Testis (tissue), 2 donors: ENCODE measurements at regions not wholly inside any gene's neighbourhood (a gene's known extent, or its start where the extent isn't known, plus 50 kb on each side); places are given as distances from the start of the nearest gene placed in this dataset.

Source experiments
- DNase-seq: peaks from one replicate; pipeline ENCODE4 v3.0.0-alpha.2; 2019
- H3K27ac ChIP-seq, 2 donors: fragments of 200-600 bp; sonication (generic); one replicate each; pipeline ENCODE4 v1.5.1; 2019
- H3K27me3 ChIP-seq: fragments of 200-600 bp; sonication (generic); one replicate; pipeline ENCODE4 v1.5.1; 2019
- H3K36me3 ChIP-seq: fragments of 200-600 bp; sonication (generic); one replicate; pipeline ENCODE4 v1.5.1; 2017; ENCODE audit warnings: low read depth; ENCODE audit errors: missing control alignments
- H3K4me1 ChIP-seq: fragments of 200-600 bp; sonication (generic); one replicate; pipeline ENCODE4 v1.5.1; 2019
- H3K4me3 ChIP-seq, 2 donors: fragments of 200-600 bp; sonication (generic); one replicate each; pipeline ENCODE4 v1.5.1; 2017 to 2019
- H3K9me3 ChIP-seq: fragments of 200-600 bp; sonication (generic); one replicate; pipeline ENCODE4 v1.5.1; 2017
- POLR2A ChIP-seq: fragments of 450-650 bp; IDR thresholded peaks from one replicate; pipeline ENCODE4 v1.6.1; 2017; ENCODE audit warnings: antibody characterized with exemption, mild to moderate bottlenecking, moderate library complexity
- whole genome bisulfite sequencing, 2 donors: methylation state at CpG; one replicate each; pipeline ENCODE4 v1.1.5; 2018; 5-methylcytosine and 5-hydroxymethylcytosine counted together
- intact Hi-C: fragments of 100-400 bp; cut with DNase I; formaldehyde crosslinking; loops from one replicate; pipeline ENCODE4 v1.15.1; 2023; ENCODE audit warnings: low total_unique reads
- TF ChIP-seq, protein P1 (sequence below), 3 experiments: fragments of 450-650 bp in 2 of 3; fragments of 200-600 bp in 1 of 3; sonication (generic) in 1 of 3; IDR thresholded peaks; one replicate each; pipeline ENCODE4 v1.5.1; 2016 to 2019; ENCODE audit warnings: antibody characterized with exemption in 3 of 3, mild to moderate bottlenecking in 2 of 3, moderate library complexity in 1 of 3

DNA sequence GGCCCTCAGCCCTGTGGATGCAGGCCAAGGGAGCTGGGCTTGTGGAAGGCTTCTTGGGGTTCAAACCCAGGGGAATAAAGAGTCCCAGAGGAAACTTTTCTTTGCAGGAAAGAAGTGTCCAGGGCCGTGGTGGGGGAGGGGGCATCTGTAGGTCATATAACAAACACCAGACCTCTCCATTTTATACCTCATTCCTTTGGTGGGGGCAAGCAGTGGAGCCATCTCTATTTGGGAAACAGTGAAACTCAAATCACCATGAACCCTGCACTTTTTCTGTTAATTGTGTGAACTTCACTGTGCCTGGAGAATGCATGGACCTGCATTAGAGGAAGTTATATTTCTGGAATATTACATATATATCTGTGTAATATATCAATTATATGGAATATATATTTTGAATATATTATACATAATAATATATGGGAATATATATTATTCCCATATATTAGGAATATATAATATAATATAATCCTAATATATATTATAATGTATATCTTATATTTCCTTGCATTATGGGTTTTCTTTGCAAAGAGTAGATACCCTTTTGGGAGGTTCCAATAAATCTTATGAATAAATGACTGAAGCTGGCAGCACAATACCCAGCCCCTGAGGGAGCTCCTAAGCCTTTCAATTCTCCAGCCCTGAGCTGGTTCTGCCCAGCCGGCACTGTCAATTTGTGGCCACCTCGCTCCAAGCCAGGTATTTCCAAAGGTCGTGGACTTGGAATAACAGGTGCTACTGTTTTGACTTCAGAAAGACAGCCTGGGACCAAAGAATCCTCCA, 97.7 kb upstream of the PKDCC start:
- Histone ChIP-seq H3K4me1 (peaks cover 12% of the 10 kb centered on the region), H3K36me3 (no peaks in the 10 kb centered on the region), H3K27ac (no peak overlapping the region), H3K9me3 (no peaks in the 10 kb centered on the region), H3K4me3 (no peak overlapping the region), H3K27me3 (no peaks in the 10 kb centered on the region)
- 88 to 89% methylated on average over 4 of the region's 4 CpGs for WGBS, 2 donors
- no peak for DNase-seq
- intact Hi-C loops: no loop called here
- TF ChIP-seq POLR2A: no peak
- TF ChIP-seq, protein P1, sequence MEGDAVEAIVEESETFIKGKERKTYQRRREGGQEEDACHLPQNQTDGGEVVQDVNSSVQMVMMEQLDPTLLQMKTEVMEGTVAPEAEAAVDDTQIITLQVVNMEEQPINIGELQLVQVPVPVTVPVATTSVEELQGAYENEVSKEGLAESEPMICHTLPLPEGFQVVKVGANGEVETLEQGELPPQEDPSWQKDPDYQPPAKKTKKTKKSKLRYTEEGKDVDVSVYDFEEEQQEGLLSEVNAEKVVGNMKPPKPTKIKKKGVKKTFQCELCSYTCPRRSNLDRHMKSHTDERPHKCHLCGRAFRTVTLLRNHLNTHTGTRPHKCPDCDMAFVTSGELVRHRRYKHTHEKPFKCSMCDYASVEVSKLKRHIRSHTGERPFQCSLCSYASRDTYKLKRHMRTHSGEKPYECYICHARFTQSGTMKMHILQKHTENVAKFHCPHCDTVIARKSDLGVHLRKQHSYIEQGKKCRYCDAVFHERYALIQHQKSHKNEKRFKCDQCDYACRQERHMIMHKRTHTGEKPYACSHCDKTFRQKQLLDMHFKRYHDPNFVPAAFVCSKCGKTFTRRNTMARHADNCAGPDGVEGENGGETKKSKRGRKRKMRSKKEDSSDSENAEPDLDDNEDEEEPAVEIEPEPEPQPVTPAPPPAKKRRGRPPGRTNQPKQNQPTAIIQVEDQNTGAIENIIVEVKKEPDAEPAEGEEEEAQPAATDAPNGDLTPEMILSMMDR (IDR thresholded peaks at IDR 0.05): no peak

DNA sequence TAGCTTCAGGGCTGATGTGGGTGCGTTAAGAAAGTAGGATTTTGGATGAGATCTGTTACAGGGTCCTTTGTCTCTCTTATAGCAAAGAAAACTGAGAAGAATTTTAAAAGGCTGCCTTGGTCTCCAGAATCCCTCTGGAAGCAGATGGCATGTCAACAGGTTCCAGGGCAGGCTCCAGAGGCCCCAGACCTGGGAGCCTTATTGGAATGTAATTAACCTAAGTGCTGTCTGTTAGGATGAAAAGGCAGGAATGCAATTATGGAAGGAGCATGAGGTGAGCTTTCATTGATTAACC, 97.2 kb upstream of the PKDCC start:
- 75 to 78% methylated on average over 1 of the region's 1 CpG for WGBS, 2 donors
- TF ChIP-seq POLR2A: no peak
- TF ChIP-seq, protein P1 (IDR thresholded peaks at IDR 0.05): no peak
- Histone ChIP-seq H3K9me3 (no peaks in the 10 kb centered on the region), H3K4me1 (peaks cover 12% of the 10 kb centered on the region), H3K27me3 (no peaks in the 10 kb centered on the region), H3K36me3 (no peaks in the 10 kb centered on the region), H3K27ac (no peak overlapping the region), H3K4me3 (no peak overlapping the region)
- intact Hi-C loops: no loop called here
- no peak for DNase-seq

DNA sequence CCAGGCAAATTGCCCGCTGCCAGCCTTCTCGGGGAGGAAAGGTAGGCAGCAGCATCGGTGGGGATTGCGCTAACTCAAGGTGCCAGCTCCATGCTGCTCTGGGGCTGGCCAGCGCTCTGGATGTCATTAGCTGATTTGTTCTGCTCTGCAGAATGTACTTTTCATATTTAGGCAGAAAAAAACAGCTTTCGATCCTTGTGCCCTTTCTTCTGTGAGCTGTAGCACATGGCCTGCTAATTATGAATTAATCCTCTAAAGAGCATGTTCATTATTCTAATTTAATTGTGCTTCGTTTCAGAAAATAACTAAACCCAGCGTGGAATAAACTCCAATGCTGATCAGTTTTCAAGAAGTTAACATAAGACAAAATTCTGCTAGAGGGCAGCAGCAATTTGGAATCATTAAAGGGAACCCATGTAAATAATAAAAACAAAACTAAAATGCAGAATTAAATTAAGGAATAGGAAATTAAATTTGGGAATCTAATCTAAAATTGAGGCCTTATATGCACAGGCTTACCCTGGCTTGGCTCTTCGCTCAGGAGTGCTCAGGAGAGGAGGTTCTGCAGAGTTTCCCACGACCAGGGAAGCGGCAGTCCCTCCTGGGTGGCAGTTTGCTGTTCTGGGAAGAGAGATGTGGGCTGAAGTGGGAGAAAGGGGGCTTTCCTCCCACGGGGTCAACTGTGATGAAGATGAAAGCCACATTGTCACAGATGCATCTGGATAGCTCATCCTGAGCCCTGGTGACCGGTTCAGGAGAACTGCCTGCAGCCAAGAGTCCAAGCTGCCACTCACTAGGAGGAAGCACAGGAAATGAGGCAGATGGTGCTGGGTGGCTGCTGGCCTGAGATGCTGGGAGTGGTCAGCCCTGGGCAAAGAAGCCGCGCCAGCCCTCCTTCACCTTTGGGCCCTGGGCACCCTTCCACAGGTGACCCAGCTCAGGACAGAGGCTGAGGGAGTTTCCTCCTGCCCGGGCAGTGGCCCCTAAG, 93.2 kb upstream of the PKDCC start:
- Histone ChIP-seq H3K4me3 (no peak overlapping the region), H3K9me3 (no peaks in the 10 kb centered on the region), H3K4me1 (no peaks in the 10 kb centered on the region), H3K27me3 (no peaks in the 10 kb centered on the region), H3K36me3 (no peaks in the 10 kb centered on the region), H3K27ac (no peak overlapping the region)
- WGBS, 2 donors: 81 to 82% methylated on average over 16 of the region's 16 CpGs
- TF ChIP-seq POLR2A: no peak
- TF ChIP-seq, protein P1 (IDR thresholded peaks at IDR 0.05): no peak
- DNase-seq: no peak
- intact Hi-C loops: no loop called here

DNA sequence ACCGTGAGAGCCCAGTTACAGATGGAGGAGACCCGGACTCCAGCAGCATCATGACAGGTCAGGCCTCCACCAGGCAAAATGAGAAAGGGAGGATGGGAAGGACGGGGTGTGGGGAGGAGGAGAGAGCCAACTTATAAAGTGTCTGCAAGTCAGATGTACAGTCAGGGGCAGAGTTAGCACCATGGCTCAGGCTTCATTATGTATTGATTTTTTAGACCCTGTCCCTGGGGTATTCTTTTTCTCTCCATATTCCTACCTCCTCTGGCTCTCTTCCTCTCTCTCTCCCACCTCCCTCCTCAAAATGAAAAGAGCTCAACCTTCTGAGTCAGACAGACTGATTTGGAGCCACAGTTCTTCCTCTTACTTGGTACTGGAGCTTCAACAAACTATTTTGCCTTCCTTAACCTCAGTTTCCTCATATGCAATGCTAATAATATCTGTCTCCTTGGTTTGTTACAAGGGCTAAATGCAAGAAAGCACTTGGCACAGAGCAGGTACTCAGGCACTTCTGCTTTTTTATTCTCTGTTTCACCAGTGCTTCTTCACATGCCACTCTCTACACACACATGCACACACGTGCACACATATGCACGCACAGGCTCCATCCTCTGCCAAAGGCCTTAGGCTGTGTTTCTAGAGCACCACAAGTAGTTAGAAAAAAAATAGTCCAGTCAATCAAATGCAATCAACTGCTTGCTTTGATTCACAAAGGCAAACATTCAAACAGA, 92.3 kb upstream of the PKDCC start:
- no peak for DNase-seq
- H3K36me3 ChIP-seq: no peaks in the 10 kb centered on the region
- intact Hi-C loops: no loop called here
- TF ChIP-seq, protein P1 (IDR thresholded peaks at IDR 0.05): no peak
- TF ChIP-seq POLR2A: no peak
- no peaks in the 10 kb centered on the region for H3K27me3 ChIP-seq
- WGBS, 2 donors: 80 to 85% methylated on average over 5 of the region's 5 CpGs
- H3K27ac ChIP-seq: no peak overlapping the region
- H3K9me3 ChIP-seq: no peaks in the 10 kb centered on the region
- no peak overlapping the region for H3K4me3 ChIP-seq
- H3K4me1 ChIP-seq: no peaks in the 10 kb centered on the region
